CD14-positive monocyte (primary cell): ENCODE measurements at regions not wholly inside any gene's neighbourhood (a gene's known extent, or its start where the extent isn't known, plus 50 kb on each side); places are given as distances from the start of the nearest gene placed in this dataset. TPM values are rescaled to one million over a fixed set of nuclear protein-coding genes. Genes with fewer than 3 reads are reported as not detected.

Experiments
- DNase-seq, 3 donors: peaks; one replicate each; pipeline ENCODE4 v3.0.0-alpha.2; 2011 to 2022
- H2AFZ ChIP-seq: 2 replicates; pipeline ENCODE4 v1.6.0; 2012; ENCODE audit warnings: mild to moderate bottlenecking, low read depth, low read length, inconsistent platforms; ENCODE audit not compliant: insufficient read depth, poor library complexity, severe bottlenecking
- H3K27ac ChIP-seq, 2 donors: 1 replicate in 1 of 2; 2 replicates in 1 of 2; pipeline ENCODE4 v1.5.1; 2012 to 2013; ENCODE audit warnings: low read length in 2 of 2, control low read depth in 1 of 2, inconsistent platforms in 1 of 2, low read depth in 1 of 2, mild to moderate bottlenecking in 1 of 2
- H3K27me3 ChIP-seq, 2 donors: one replicate each; pipeline versions ENCODE4 v1.6.0 to v1.6.1; 2011 to 2013; ENCODE audit warnings: low read length in 2 of 2; ENCODE audit not compliant: control insufficient read depth in 2 of 2, insufficient read depth in 2 of 2
- H3K36me3 ChIP-seq, 2 donors: replicated peaks in 1 of 2; 1 replicate in 1 of 2; 2 replicates in 1 of 2; pipeline versions ENCODE4 v1.5.1 to v1.6.1; 2012 to 2013; ENCODE audit warnings: low read length in 2 of 2, control low read depth in 1 of 2, inconsistent platforms in 1 of 2, mild to moderate bottlenecking in 1 of 2; ENCODE audit not compliant: insufficient read depth in 2 of 2, control insufficient read depth in 1 of 2
- H3K4me1 ChIP-seq, 2 donors: 1 replicate in 1 of 2; 2 replicates in 1 of 2; pipeline versions ENCODE4 v1.5.1 to v1.6.1; 2012 to 2013; ENCODE audit warnings: low read length in 2 of 2, control low read depth in 1 of 2, inconsistent platforms in 1 of 2, mild to moderate bottlenecking in 1 of 2, moderate library complexity in 1 of 2; ENCODE audit not compliant: insufficient read depth in 2 of 2, control insufficient read depth in 1 of 2
- H3K4me2 ChIP-seq: replicated peaks from 2 replicates; pipeline ENCODE3; 2012; ENCODE audit warnings: low read length, moderate library complexity, mild to moderate bottlenecking; ENCODE audit not compliant: poor library complexity, severe bottlenecking; ENCODE audit errors: extremely low read depth
- H3K4me3 ChIP-seq, 3 experiments: fragments of 200-600 bp in 1 of 3; sonication (generic) in 1 of 3; replicated peaks in 1 of 3; 1 replicate in 2 of 3; 2 replicates in 1 of 3; pipeline ENCODE4 v1.5.1; 2011 to 2013; ENCODE audit warnings: low read length in 3 of 3, mild to moderate bottlenecking in 3 of 3, control low read depth in 2 of 3, low read depth in 2 of 3, inconsistent platforms in 1 of 3, moderate library complexity in 1 of 3
- H3K79me2 ChIP-seq: 2 replicates; pipeline ENCODE4 v1.6.0; 2012; ENCODE audit warnings: mild to moderate bottlenecking, control low read depth, inconsistent platforms, low read length, moderate library complexity; ENCODE audit not compliant: insufficient read depth
- H3K9ac ChIP-seq: 2 replicates; pipeline ENCODE4 v1.6.0; 2017; ENCODE audit warnings: low read length, mild to moderate bottlenecking; ENCODE audit not compliant: insufficient read depth, poor library complexity, severe bottlenecking
- H3K9me3 ChIP-seq, 2 donors: replicated peaks in 1 of 2; 1 replicate in 1 of 2; 2 replicates in 1 of 2; pipeline versions ENCODE4 v1.5.1 to v1.6.1; 2012 to 2013; ENCODE audit warnings: low read length in 2 of 2, control low read depth in 1 of 2; ENCODE audit not compliant: control insufficient read depth in 1 of 2, insufficient read depth in 1 of 2
- H4K20me1 ChIP-seq: 2 replicates; pipeline ENCODE4 v1.6.0; 2012; ENCODE audit warnings: mild to moderate bottlenecking, low read length, control low read depth, moderate library complexity; ENCODE audit not compliant: insufficient read depth
- H3K27ac Mint-ChIP-seq, 7 donors: one replicate each; pipeline ENCODE4 v1.8.0; 2020; ENCODE audit warnings: mild to moderate bottlenecking in 7 of 7, mixed read lengths in 7 of 7, moderate library complexity in 6 of 7, inconsistent platforms in 2 of 7
- H3K27me3 Mint-ChIP-seq, 3 donors: one replicate each; pipeline ENCODE4 v1.8.0; 2021 to 2022; ENCODE audit warnings: low read depth in 3 of 3, mild to moderate bottlenecking in 3 of 3, mixed read lengths in 3 of 3, moderate library complexity in 3 of 3, inconsistent platforms in 1 of 3
- H3K36me3 Mint-ChIP-seq, 2 donors: one replicate each; pipeline ENCODE4 v1.8.0; 2020; ENCODE audit warnings: mixed read lengths in 2 of 2, inconsistent platforms in 1 of 2, mild to moderate bottlenecking in 1 of 2
- H3K4me1 Mint-ChIP-seq: one replicate; pipeline ENCODE4 v1.8.0; 2020; ENCODE audit warnings: mild to moderate bottlenecking, mixed read lengths
- H3K4me3 Mint-ChIP-seq, 2 donors: one replicate each; pipeline ENCODE4 v1.8.0; 2020; ENCODE audit warnings: mild to moderate bottlenecking in 2 of 2, mixed read lengths in 2 of 2, moderate library complexity in 1 of 2
- H3K9me3 Mint-ChIP-seq, 7 donors: one replicate each; pipeline ENCODE4 v1.8.0; 2020 to 2022; ENCODE audit warnings: mixed read lengths in 7 of 7, mild to moderate bottlenecking in 6 of 7, moderate library complexity in 6 of 7, inconsistent platforms in 2 of 7
- intact Hi-C, 2 donors: fragments of 100-400 bp; cut with micrococcal nuclease; formaldehyde crosslinking; loops; one replicate each; pipeline versions ENCODE4 v1.15.0 to v1.15.1; 2023
- small RNA-seq: library from RNA; depleted of rRNA; stranded (forward); fragments of <200 nt; gene quantifications from one replicate; pipeline ENCODE3, GENCODE V24; 2012; ENCODE audit warnings: low read depth; ENCODE audit not compliant: insufficient read length
- TF ChIP-seq, protein P1 (sequence below): fragments of 200-600 bp; IDR thresholded peaks from one replicate; pipeline ENCODE4 v1.8.0; 2022; ENCODE audit warnings: antibody characterized with exemption, mild to moderate bottlenecking

DNA sequence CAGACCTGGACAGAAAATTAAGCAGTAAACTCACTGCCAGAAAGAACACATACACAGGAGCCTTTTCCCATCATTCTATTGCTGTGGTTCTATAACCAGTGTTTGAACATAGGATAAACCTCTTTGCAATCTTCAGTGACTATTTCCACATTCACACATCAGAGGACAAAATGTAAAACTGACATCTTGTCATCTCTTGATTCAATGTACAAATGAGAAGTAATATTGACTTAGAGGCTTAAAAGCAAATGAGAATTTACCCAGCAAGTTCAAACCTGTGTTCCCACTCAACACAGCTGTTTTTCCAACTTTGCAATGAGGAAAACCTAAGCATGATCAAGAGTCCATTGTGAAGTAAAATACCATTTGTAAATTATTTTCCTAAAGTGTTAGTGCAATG lies 307.1 kb upstream of the CPXCR1 start:
- Histone ChIP-seq H3K27ac (no peak overlapping the region), H3K9me3 (no peaks in the 10 kb centered on the region), H3K27me3 (no peaks in the 10 kb centered on the region), H2AFZ (no peak overlapping the region), H4K20me1 (no peaks in the 10 kb centered on the region), H3K4me3 (no peak overlapping the region), H3K36me3 (no peaks in the 10 kb centered on the region), H3K4me2 (no peak overlapping the region), H3K4me1 (no peaks in the 10 kb centered on the region), H3K79me2 (no peaks in the 10 kb centered on the region), H3K9ac (no peak overlapping the region)
- no peak overlapping the region for H3K27ac Mint-ChIP-seq
- peaks cover 0 to 4% (median 0%) of the 10 kb centered on the region in 3 donors for H3K27me3 Mint-ChIP-seq
- no peak for DNase-seq
- H3K9me3 Mint-ChIP-seq: peaks cover 0 to 2% (median 0%) of the 10 kb centered on the region in 7 donors
- H3K4me3 Mint-ChIP-seq: no peak overlapping the region
- no peaks in the 10 kb centered on the region for H3K36me3 Mint-ChIP-seq
- TF ChIP-seq, protein P1, sequence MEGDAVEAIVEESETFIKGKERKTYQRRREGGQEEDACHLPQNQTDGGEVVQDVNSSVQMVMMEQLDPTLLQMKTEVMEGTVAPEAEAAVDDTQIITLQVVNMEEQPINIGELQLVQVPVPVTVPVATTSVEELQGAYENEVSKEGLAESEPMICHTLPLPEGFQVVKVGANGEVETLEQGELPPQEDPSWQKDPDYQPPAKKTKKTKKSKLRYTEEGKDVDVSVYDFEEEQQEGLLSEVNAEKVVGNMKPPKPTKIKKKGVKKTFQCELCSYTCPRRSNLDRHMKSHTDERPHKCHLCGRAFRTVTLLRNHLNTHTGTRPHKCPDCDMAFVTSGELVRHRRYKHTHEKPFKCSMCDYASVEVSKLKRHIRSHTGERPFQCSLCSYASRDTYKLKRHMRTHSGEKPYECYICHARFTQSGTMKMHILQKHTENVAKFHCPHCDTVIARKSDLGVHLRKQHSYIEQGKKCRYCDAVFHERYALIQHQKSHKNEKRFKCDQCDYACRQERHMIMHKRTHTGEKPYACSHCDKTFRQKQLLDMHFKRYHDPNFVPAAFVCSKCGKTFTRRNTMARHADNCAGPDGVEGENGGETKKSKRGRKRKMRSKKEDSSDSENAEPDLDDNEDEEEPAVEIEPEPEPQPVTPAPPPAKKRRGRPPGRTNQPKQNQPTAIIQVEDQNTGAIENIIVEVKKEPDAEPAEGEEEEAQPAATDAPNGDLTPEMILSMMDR: no peak
- intact Hi-C loops: no loop called here
- H3K4me1 Mint-ChIP-seq: no peaks in the 10 kb centered on the region

Small RNA genes in the stretch of these regions (small RNA-seq; reads per million reads assigned to genes)
- gene AL929325.1 (not detected), gene RF01225 (not detected)
